ENCODE measurements at regions not wholly inside any gene's neighbourhood (a gene's known extent, or its start where the extent isn't known, plus 50 kb on each side); places are given as distances from the start of the nearest gene placed in this dataset.

GRCh38 chr7:113179313-113179712 is 61.0 kb upstream of the SMIM30 start:
- TF ChIP-seq CTCF (conservative IDR thresholded peaks at IDR 0.05; ENCODE audit: low read length), result no peak
- no peak for TF ChIP-seq EZH2phosphoT487 (IDR thresholded peaks at IDR 0.05; ENCODE audit: borderline replicate concordance)
